ENCODE measurements at regions not wholly inside any gene's neighbourhood (a gene's known extent, or its start where the extent isn't known, plus 50 kb on each side); places are given as distances from the start of the nearest gene placed in this dataset.

- intact Hi-C loops (cut with DNase I; ENCODE audit: low total_unique reads), result no loop called here
- Histone ChIP-seq H3K27me3 (no peaks in the 10 kb centered on the region), H3K9me3 (no peaks in the 10 kb centered on the region), H3K4me3 (no peak overlapping the region), H3K36me3 (ENCODE audit: low read depth, missing control alignments) (no peaks in the 10 kb centered on the region), H3K4me1 (no peaks in the 10 kb centered on the region), H3K27ac (no peak overlapping the region)
- WGBS, 2 donors, result 94 to 95% methylated on average over 7 of the region's 7 CpGs
- TF ChIP-seq POLR2A (IDR thresholded peaks at IDR 0.05) (no peak), CTCF (IDR thresholded peaks at IDR 0.05) (no peak)
- DNase-seq, result no peak
Observed at GRCh38 chr17:74148901-74149596, 54.4 kb upstream of the RPL38 start.

GRCh38 chr17:74149597-74150427 lies 53.7 kb upstream of the RPL38 start:
- Histone ChIP-seq H3K4me3 (no peak overlapping the region), H3K36me3 (ENCODE audit: low read depth, missing control alignments) (no peaks in the 10 kb centered on the region), H3K9me3 (no peaks in the 10 kb centered on the region), H3K4me1 (no peaks in the 10 kb centered on the region), H3K27ac (no peak overlapping the region), H3K27me3 (no peaks in the 10 kb centered on the region)
- 48 to 79% methylated on average over 13 of the region's 13 CpGs for WGBS, 2 donors
- TF ChIP-seq POLR2A (IDR thresholded peaks at IDR 0.05) (no peak), CTCF (IDR thresholded peaks at IDR 0.05) (no peak)
- intact Hi-C loops (cut with DNase I; ENCODE audit: low total_unique reads), result no loop called here
- no peak for DNase-seq

GRCh38 chr17:74150428-74151025 lies 53.0 kb upstream of the RPL38 start:
- Histone ChIP-seq H3K4me1 (no peaks in the 10 kb centered on the region), H3K27me3 (no peaks in the 10 kb centered on the region), H3K9me3 (no peaks in the 10 kb centered on the region), H3K27ac (no peak overlapping the region), H3K4me3 (no peak overlapping the region), H3K36me3 (ENCODE audit: low read depth, missing control alignments) (no peaks in the 10 kb centered on the region)
- intact Hi-C loops (cut with DNase I; ENCODE audit: low total_unique reads), result no loop called here
- 62 to 71% methylated on average over 14 of the region's 14 CpGs for WGBS, 2 donors
- TF ChIP-seq CTCF (IDR thresholded peaks at IDR 0.05), result no peak
- DNase-seq, result no peak

GRCh38 chr17:74151551-74152315 lies 51.7 kb upstream of the RPL38 start:
- Histone ChIP-seq H3K4me3 (no peak overlapping the region), H3K4me1 (no peaks in the 10 kb centered on the region), H3K27me3 (no peaks in the 10 kb centered on the region), H3K9me3 (no peaks in the 10 kb centered on the region), H3K36me3 (ENCODE audit: low read depth, missing control alignments) (no peaks in the 10 kb centered on the region), H3K27ac (no peak overlapping the region)
- no peak for DNase-seq
- TF ChIP-seq POLR2A (IDR thresholded peaks at IDR 0.05), result no peak
- TF ChIP-seq CTCF (IDR thresholded peaks at IDR 0.05), result no peak
- WGBS, 2 donors, result 91 to 95% methylated on average over 18 of the region's 18 CpGs
- intact Hi-C loops (cut with DNase I; ENCODE audit: low total_unique reads), result no loop called here

Measured in testis (tissue), 2 donors.